ENCODE measurements at regions not wholly inside any gene's neighbourhood (a gene's known extent, or its start where the extent isn't known, plus 50 kb on each side); places are given as distances from the start of the nearest gene placed in this dataset.

- WGBS (ENCODE audit: insufficient coverage, insufficient replicate concordance, low lambda C conversion rate, missing lambda C conversion rate), result 21% methylated on average over 2 of the region's 2 CpGs
- in situ Hi-C loops (cut with MboI), result no loop called here
- H3K79me2 ChIP-seq (ENCODE audit: control insufficient read depth, insufficient read depth, low read length), result no peaks in the 10 kb centered on the region
- H3K4me3 ChIP-seq, result no peak overlapping the region
- no peak overlapping the region for H3K4me2 ChIP-seq (ENCODE audit: control insufficient read depth, insufficient read depth)
- H3K27ac ChIP-seq (ENCODE audit: control insufficient read depth, insufficient read depth), result no peak overlapping the region
- DNase-seq (ENCODE audit: low read depth, low spot score), result no peak
- no peaks in the 10 kb centered on the region for H3K27me3 ChIP-seq (replicated peaks in 1 of 2; ENCODE audit: control insufficient read depth in 2 of 2, insufficient read depth in 2 of 2, low read length in 1 of 2)
- H4K20me1 ChIP-seq (ENCODE audit: control insufficient read depth, insufficient read depth), result no peaks in the 10 kb centered on the region
- H3K4me1 ChIP-seq (ENCODE audit: control insufficient read depth, insufficient read depth, low read length), result no peaks in the 10 kb centered on the region
- TF ChIP-seq POU2F2 (IDR thresholded peaks at IDR 0.05; ENCODE audit: borderline replicate concordance, low read depth, low read length) (no peak), PAX5 (IDR thresholded peaks at IDR 0.05; ENCODE audit: borderline replicate concordance, low read depth, low read length) (no peak), HDAC2 (IDR thresholded peaks at IDR 0.05) (no peak)
- TF ChIP-seq, protein P1, sequence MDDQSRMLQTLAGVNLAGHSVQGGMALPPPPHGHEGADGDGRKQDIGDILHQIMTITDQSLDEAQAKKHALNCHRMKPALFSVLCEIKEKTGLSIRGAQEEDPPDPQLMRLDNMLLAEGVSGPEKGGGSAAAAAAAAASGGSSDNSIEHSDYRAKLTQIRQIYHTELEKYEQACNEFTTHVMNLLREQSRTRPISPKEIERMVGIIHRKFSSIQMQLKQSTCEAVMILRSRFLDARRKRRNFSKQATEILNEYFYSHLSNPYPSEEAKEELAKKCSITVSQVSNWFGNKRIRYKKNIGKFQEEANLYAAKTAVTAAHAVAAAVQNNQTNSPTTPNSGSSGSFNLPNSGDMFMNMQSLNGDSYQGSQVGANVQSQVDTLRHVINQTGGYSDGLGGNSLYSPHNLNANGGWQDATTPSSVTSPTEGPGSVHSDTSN (IDR thresholded peaks at IDR 0.05; ENCODE audit: insufficient replicate concordance, low read depth, low read length), result no peak
- no peak for ATAC-seq
- no peak overlapping the region for H3K9ac ChIP-seq (ENCODE audit: control insufficient read depth, insufficient read depth, low read length)
- BruUV-seq (replicated peaks), result no TSS peak
- H3K36me3 ChIP-seq (ENCODE audit: control insufficient read depth in 2 of 2, insufficient read depth in 2 of 2, low read length in 1 of 2), result no peaks in the 10 kb centered on the region
- no peak for FAIRE-seq
- intact Hi-C loops (cut with micrococcal nuclease; ENCODE audit: unreplicated experiment), result no loop called here
- no peaks in the 10 kb centered on the region for H3K9me3 ChIP-seq (replicated peaks; ENCODE audit: control insufficient read depth, insufficient read depth, low read length)
- ChIA-PET POLR2A (no interaction called here), CTCF (interaction anchor here (1.0 kb wide), 1 partner anchor 9 kb away, joined by 3 read pairs; no protein-coding TSS in a partner anchor), RAD21 (ENCODE audit: unreplicated experiment) (no interaction called here), SMC1A (ENCODE audit: uncharacterized antibody, unreplicated experiment) (no interaction called here)
- H2AFZ ChIP-seq (ENCODE audit: control insufficient read depth, low read depth, low read length), result no peak overlapping the region
These were observed 147.3 kb upstream of the SLC14A2 start for GRCh38 chr18:45467945-45468344.

GRCh38 chr18:45478889-45479288, 136.4 kb upstream of the SLC14A2 start:
- Histone ChIP-seq H3K27ac (ENCODE audit: control insufficient read depth, insufficient read depth) (no peak overlapping the region), H3K36me3 (ENCODE audit: control insufficient read depth in 2 of 2, insufficient read depth in 2 of 2, low read length in 1 of 2) (no peaks in the 10 kb centered on the region), H3K9me3 (replicated peaks; ENCODE audit: control insufficient read depth, insufficient read depth, low read length) (no peaks in the 10 kb centered on the region), H3K27me3 (replicated peaks in 1 of 2; ENCODE audit: control insufficient read depth in 2 of 2, insufficient read depth in 2 of 2, low read length in 1 of 2) (no peaks in the 10 kb centered on the region; a peak in 1 of 4 replicates), H3K4me1 (ENCODE audit: control insufficient read depth, insufficient read depth, low read length) (no peaks in the 10 kb centered on the region), H3K9ac (ENCODE audit: control insufficient read depth, insufficient read depth, low read length) (no peak overlapping the region), H3K4me3 (no peak overlapping the region), H4K20me1 (ENCODE audit: control insufficient read depth, insufficient read depth) (no peaks in the 10 kb centered on the region), H2AFZ (ENCODE audit: control insufficient read depth, low read depth, low read length) (no peak overlapping the region), H3K4me2 (ENCODE audit: control insufficient read depth, insufficient read depth) (no peak overlapping the region), H3K79me2 (ENCODE audit: control insufficient read depth, insufficient read depth, low read length) (no peaks in the 10 kb centered on the region)
- ChIA-PET CTCF (no interaction called here), RAD21 (ENCODE audit: unreplicated experiment) (no interaction called here), POLR2A (no interaction called here), SMC1A (ENCODE audit: uncharacterized antibody, unreplicated experiment) (interaction anchor here (0.6 kb wide), 1 partner anchor 73 kb away, joined by 3 read pairs; no protein-coding TSS in a partner anchor)
- in situ Hi-C loops (cut with MboI) (no loop called here), intact Hi-C loops (cut with micrococcal nuclease; ENCODE audit: unreplicated experiment) (no loop called here)
- WGBS (ENCODE audit: insufficient coverage, insufficient replicate concordance, low lambda C conversion rate, missing lambda C conversion rate), result 38% methylated on average over 3 of the region's 3 CpGs
- TF ChIP-seq KAT2A (conservative IDR thresholded peaks at IDR 0.05; ENCODE audit: control insufficient read depth, low read depth, low read length), result no peak
- no TSS peak for BruUV-seq (replicated peaks)
- no peak for DNase-seq (ENCODE audit: low read depth, low spot score)
- FAIRE-seq, result no peak
- ATAC-seq, result no peak

All from GM12878 (cell line).